ENCODE measurements at regions not wholly inside any gene's neighbourhood (a gene's known extent, or its start where the extent isn't known, plus 50 kb on each side); places are given as distances from the start of the nearest gene placed in this dataset.
"Not testable (repeated sequence)": the region's sequence is repeated elsewhere in the genome, so short reads cannot be mapped to it uniquely, and the experiment has no call there.

DNA sequence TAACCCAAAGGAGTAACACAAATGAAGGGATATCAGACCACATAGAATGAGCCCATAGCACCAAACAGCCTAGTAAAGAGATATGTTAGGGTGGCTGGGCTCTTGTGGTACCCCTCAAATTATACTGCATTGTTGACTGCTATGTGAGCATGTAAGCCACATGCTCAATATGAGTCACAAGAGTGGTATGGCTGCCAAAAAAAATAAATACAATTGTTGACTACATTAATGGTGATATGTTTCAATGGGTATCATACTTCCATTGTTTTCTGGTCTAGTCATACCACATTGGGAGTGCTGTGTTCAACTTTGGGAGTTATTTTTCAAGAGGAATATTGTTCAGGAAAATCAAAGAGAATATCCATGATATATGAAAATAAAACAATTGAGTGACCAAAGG lies 162.4 kb upstream of the PIK3R1 start:
- no peaks in the 10 kb centered on the region for H3K9me3 ChIP-seq
- no peak for DNase-seq
- H3K27me3 ChIP-seq, result no peaks in the 10 kb centered on the region
- H3K4me1 ChIP-seq, result peaks cover 0 to 8% (median 0%) of the 10 kb centered on the region in 4 donors
- no peak overlapping the region for H3K27ac ChIP-seq
- TF ChIP-seq, protein P1, sequence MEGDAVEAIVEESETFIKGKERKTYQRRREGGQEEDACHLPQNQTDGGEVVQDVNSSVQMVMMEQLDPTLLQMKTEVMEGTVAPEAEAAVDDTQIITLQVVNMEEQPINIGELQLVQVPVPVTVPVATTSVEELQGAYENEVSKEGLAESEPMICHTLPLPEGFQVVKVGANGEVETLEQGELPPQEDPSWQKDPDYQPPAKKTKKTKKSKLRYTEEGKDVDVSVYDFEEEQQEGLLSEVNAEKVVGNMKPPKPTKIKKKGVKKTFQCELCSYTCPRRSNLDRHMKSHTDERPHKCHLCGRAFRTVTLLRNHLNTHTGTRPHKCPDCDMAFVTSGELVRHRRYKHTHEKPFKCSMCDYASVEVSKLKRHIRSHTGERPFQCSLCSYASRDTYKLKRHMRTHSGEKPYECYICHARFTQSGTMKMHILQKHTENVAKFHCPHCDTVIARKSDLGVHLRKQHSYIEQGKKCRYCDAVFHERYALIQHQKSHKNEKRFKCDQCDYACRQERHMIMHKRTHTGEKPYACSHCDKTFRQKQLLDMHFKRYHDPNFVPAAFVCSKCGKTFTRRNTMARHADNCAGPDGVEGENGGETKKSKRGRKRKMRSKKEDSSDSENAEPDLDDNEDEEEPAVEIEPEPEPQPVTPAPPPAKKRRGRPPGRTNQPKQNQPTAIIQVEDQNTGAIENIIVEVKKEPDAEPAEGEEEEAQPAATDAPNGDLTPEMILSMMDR (IDR thresholded peaks at IDR 0.05), result no peak
- no peak for TF ChIP-seq POLR2A (IDR thresholded peaks at IDR 0.05)
- no peaks in the 10 kb centered on the region for H3K36me3 ChIP-seq
- H3K4me3 ChIP-seq, result no peak overlapping the region

DNA sequence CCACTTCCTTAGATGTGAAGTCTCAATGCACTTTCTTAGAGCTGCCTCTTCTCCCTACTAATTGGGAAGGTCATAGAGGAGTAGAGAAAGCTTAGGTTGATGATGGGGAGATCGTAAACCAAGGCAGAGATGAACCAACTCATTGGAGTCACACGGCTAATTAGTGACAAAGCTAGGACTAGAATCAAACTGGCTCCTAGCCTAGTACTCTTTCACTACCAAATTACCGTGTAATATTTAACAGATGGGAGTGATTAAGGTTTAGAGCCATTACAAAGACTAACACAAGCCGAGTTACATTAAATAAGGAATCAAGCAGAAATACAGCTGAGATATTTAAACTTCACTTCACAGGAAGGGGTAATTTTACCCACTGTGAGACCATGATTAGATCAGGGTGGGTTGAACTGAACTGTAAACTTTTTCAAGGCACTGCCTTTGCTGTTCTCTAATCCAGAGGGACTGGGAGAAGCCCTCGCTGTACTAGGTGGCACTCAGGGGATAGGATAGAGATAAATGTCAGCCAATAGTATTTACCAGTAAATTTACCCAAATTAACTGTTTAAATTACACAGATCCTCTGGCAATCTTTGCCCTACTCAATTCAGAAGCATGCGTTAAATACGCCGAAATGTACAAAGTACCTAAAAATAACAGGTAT lies 166.4 kb upstream of the PIK3R1 start:
- no peak for DNase-seq
- Histone ChIP-seq H3K4me1 (peaks cover 0 to under 1% (median 0%) of the 10 kb centered on the region in 4 donors), H3K27ac (peak overlapping the region in 1 of 4 donors; percentile 20), H3K9me3 (no peaks in the 10 kb centered on the region), H3K36me3 (no peaks in the 10 kb centered on the region), H3K4me3 (no peak overlapping the region), H3K27me3 (no peaks in the 10 kb centered on the region)
- TF ChIP-seq, protein P1 (IDR thresholded peaks at IDR 0.05), result no peak
- no peak for TF ChIP-seq POLR2A (IDR thresholded peaks at IDR 0.05)

DNA sequence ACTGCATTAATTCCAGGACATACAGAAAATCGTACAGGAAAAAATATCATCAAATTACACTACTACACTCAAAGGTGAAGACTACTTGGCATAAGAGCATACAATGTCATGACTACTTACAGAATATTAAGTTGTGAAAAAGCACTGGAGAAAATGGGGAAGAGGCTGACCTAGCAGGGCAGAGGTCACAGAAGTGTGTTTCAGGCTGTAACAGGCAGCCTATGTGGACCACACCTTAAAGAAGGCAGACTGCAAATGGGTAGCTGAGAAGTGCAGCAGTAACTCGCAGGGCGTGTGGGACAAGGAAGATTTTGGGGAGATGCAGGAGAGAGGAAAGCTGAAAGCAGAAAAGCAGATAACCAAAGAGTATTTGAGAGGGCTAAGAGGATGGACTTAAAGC lies 167.0 kb upstream of the PIK3R1 start:
- TF ChIP-seq, protein P1 (IDR thresholded peaks at IDR 0.05), result no peak
- TF ChIP-seq POLR2A (IDR thresholded peaks at IDR 0.05), result no peak
- H3K36me3 ChIP-seq, result no peaks in the 10 kb centered on the region
- no peak overlapping the region for H3K4me3 ChIP-seq
- H3K27ac ChIP-seq, result no peak overlapping the region
- no peaks in the 10 kb centered on the region for H3K9me3 ChIP-seq
- DNase-seq, result no peak
- H3K4me1 ChIP-seq, result no peaks in the 10 kb centered on the region
- no peaks in the 10 kb centered on the region for H3K27me3 ChIP-seq

DNA sequence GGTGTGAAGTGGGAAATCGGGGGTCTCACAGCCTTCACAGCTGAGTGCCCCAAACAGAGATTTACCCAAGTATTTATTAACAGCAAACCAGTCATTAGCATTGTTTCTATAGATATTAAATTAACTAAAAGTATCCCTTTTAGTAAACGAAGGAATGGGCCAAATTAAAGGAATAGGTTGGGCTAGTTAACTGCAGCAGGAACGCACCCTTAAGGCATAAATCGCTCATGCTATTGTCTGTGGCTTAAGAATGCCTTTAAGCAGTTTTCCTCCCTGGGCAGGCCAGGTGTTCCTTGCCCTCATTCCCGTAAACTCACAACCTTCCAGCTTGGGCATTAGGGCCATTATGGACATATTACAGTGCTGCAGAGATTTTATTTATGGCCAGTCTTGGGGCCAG lies 167.5 kb upstream of the PIK3R1 start:
- H3K27me3 ChIP-seq, DNase-seq, H3K36me3 ChIP-seq, H3K27ac ChIP-seq, H3K4me1 ChIP-seq, H3K4me3 ChIP-seq, H3K9me3 ChIP-seq: not testable (repeated sequence)

DNA sequence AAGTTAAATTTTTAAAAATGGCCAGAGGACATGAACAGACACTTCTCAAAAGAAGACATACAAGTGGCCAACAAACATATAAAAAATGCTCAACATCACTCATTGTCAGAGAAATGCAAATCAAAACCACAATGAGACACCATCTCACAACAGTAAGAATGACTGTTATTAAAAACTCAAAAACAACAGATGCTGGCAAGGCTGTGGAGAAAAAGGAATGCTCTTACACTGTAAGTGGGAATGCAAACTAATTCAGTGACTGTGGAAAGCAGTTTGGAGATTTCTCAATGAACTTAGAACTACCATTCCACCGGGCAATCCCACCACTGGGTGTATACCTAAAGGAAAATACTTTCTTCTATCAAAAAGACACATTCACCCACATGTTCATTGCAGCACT lies 168.5 kb upstream of the PIK3R1 start:
- no peak for DNase-seq
- Histone ChIP-seq H3K27me3 (no peaks in the 10 kb centered on the region), H3K36me3 (no peaks in the 10 kb centered on the region), H3K4me3 (no peak overlapping the region), H3K4me1 (no peaks in the 10 kb centered on the region), H3K27ac (no peak overlapping the region), H3K9me3 (no peaks in the 10 kb centered on the region)
- TF ChIP-seq, protein P1 (IDR thresholded peaks at IDR 0.05), result no peak
- TF ChIP-seq POLR2A (IDR thresholded peaks at IDR 0.05), result no peak

DNA sequence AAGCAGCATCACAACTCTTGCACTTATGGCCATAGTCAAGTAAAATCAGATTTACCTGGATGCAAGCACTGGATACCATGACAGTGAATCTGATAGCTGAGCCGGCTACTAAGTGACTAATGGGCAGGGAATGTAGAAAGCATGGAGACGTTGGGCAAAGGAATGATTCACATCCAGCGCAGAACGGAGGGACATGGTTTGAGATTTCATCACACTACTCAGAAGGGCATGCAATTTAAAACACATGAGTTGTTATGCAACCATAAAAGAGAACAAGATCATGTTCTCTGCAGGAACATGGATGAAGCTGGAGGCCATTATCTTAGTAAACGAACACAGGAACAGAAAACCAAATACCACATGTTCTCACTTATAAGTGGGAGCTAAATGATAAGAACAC lies 169.1 kb upstream of the PIK3R1 start:
- no peaks in the 10 kb centered on the region for H3K27me3 ChIP-seq
- DNase-seq, result no peak
- no peaks in the 10 kb centered on the region for H3K4me1 ChIP-seq
- TF ChIP-seq, protein P1 (IDR thresholded peaks at IDR 0.05), result no peak
- no peak for TF ChIP-seq POLR2A (IDR thresholded peaks at IDR 0.05)
- H3K9me3 ChIP-seq, result no peaks in the 10 kb centered on the region
- no peaks in the 10 kb centered on the region for H3K36me3 ChIP-seq
- H3K27ac ChIP-seq, result no peak overlapping the region
- no peak overlapping the region for H3K4me3 ChIP-seq

All from Peyer's patch (tissue), 4 donors.